Thyroid gland (tissue), 4 donors: ENCODE measurements at regions not wholly inside any gene's neighbourhood (a gene's known extent, or its start where the extent isn't known, plus 50 kb on each side); places are given as distances from the start of the nearest gene placed in this dataset.
"Not testable (repeated sequence)": the region's sequence is repeated elsewhere in the genome, so short reads cannot be mapped to it uniquely, and the experiment has no call there.

Experiments
- POLR2A ChIP-seq, 2 donors: fragments of 450-650 bp; IDR thresholded peaks; one replicate each; pipeline ENCODE4 v1.6.1; 2017; ENCODE audit warnings: antibody characterized with exemption in 2 of 2, mild to moderate bottlenecking in 2 of 2, moderate library complexity in 1 of 2
- TF ChIP-seq, protein P1 (sequence below), 6 experiments: fragments of 200-600 bp in 3 of 6; fragments of 450-650 bp in 3 of 6; sonication (generic) in 3 of 6; IDR thresholded peaks; one replicate each; pipeline ENCODE4 v1.5.1; 2016 to 2019; ENCODE audit warnings: antibody characterized with exemption in 6 of 6, mild to moderate bottlenecking in 2 of 6, inconsistent platforms in 1 of 6, moderate library complexity in 1 of 6

DNA sequence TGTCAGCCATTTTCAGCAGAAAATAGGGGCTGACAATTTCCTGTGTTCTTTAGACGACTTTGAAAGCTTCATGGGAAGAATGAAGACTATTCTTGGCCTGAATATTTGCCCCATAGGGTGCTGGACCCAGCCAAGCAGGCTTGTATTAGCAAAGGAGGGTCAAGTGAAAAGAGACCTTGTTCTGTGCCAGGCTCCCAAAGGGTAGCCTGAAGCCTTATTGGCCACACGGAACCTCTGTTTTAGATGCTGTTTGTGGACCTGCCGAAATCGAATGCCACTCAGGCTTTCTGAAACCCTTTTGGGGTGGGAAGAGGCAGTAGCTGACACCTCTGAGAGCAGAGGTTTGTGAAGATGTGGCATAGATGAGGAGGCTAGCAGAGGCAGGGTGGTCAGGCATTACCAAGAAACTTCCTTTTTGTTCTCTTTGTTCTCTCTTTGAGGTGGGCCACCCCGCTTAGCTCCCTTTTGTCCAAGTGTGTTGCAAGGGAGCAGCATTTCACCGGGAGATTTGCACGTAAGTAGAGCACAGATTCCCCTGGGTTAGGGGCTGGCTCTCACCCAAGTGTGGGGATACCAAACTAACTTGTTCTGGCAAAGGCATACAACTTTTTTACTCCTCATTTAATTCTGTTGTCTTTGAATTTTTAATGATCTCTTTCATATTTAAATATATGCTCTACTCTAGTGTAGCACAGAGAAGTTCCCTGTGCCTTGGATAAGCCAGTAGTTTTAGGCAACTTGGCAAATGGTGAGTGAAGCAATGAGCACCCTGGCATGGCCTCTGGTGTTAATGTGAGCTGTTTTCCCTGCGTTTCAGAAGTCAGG is 174.0 kb upstream of the EEPD1 start:
- TF ChIP-seq, protein P1, sequence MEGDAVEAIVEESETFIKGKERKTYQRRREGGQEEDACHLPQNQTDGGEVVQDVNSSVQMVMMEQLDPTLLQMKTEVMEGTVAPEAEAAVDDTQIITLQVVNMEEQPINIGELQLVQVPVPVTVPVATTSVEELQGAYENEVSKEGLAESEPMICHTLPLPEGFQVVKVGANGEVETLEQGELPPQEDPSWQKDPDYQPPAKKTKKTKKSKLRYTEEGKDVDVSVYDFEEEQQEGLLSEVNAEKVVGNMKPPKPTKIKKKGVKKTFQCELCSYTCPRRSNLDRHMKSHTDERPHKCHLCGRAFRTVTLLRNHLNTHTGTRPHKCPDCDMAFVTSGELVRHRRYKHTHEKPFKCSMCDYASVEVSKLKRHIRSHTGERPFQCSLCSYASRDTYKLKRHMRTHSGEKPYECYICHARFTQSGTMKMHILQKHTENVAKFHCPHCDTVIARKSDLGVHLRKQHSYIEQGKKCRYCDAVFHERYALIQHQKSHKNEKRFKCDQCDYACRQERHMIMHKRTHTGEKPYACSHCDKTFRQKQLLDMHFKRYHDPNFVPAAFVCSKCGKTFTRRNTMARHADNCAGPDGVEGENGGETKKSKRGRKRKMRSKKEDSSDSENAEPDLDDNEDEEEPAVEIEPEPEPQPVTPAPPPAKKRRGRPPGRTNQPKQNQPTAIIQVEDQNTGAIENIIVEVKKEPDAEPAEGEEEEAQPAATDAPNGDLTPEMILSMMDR (IDR thresholded peaks at IDR 0.05) = not testable (repeated sequence)
- TF ChIP-seq POLR2A (IDR thresholded peaks at IDR 0.05) = not testable (repeated sequence)
